Ishikawa (cell line): ENCODE measurements at regions not wholly inside any gene's neighbourhood (a gene's known extent, or its start where the extent isn't known, plus 50 kb on each side); places are given as distances from the start of the nearest gene placed in this dataset.

Source experiments
- CEBPB ChIP-seq: IDR thresholded peaks from 2 replicates; pipeline ENCODE4 v1.6.1; 2012
- CREB1 ChIP-seq: IDR thresholded peaks from 2 replicates; pipeline ENCODE4 v1.6.1; 2012; ENCODE audit warnings: low read depth
- EGR1 ChIP-seq: IDR thresholded peaks from 2 replicates; pipeline ENCODE4 v1.6.1; 2012
- EP300 ChIP-seq: IDR thresholded peaks from 2 replicates; pipeline ENCODE4 v1.6.1; 2012; ENCODE audit warnings: borderline replicate concordance
- FOXM1 ChIP-seq: IDR thresholded peaks from 2 replicates; pipeline ENCODE4 v1.6.1; 2012; ENCODE audit warnings: low read depth, borderline replicate concordance
- MAX ChIP-seq: IDR thresholded peaks from 2 replicates; pipeline ENCODE4 v1.6.1; 2012
- NFIC ChIP-seq: IDR thresholded peaks from 2 replicates; pipeline ENCODE4 v1.6.1; 2012
- RAD21 ChIP-seq: IDR thresholded peaks from 2 replicates; pipeline ENCODE4 v1.6.1; 2012; ENCODE audit warnings: low read depth
- REST ChIP-seq: IDR thresholded peaks from 2 replicates; pipeline ENCODE4 v1.6.1; 2012; ENCODE audit warnings: low read depth, mild to moderate bottlenecking
- TAF1 ChIP-seq: IDR thresholded peaks from 2 replicates; pipeline ENCODE4 v1.6.1; 2012; ENCODE audit warnings: low read depth, mild to moderate bottlenecking
- TCF12 ChIP-seq: IDR thresholded peaks from 2 replicates; pipeline ENCODE4 v1.6.1; 2012; ENCODE audit warnings: low read depth
- TEAD4 ChIP-seq: IDR thresholded peaks from 2 replicates; pipeline ENCODE4 v1.6.1; 2012
- USF1 ChIP-seq: IDR thresholded peaks from 2 replicates; pipeline ENCODE4 v1.6.1; 2012
- YY1 ChIP-seq: IDR thresholded peaks from 2 replicates; pipeline ENCODE4 v1.6.1; 2012; ENCODE audit warnings: low read depth
- ZBTB7A ChIP-seq: IDR thresholded peaks from 2 replicates; pipeline ENCODE4 v1.6.1; 2012; ENCODE audit warnings: low read depth

- TF ChIP-seq EP300: no peak
- TF ChIP-seq EGR1: no peak
- no peak for TF ChIP-seq YY1
- no peak for TF ChIP-seq USF1
- no peak for TF ChIP-seq RAD21
- no peak for TF ChIP-seq CEBPB
- TF ChIP-seq TEAD4: no peak
- no peak for TF ChIP-seq REST
- no peak for TF ChIP-seq FOXM1
- TF ChIP-seq TCF12: no peak
- TF ChIP-seq ZBTB7A: no peak
Measured at GRCh38 chr13:76463314-76463713, 422.9 kb downstream of the KCTD12 start.

GRCh38 chr13:76461999-76462398, 424.2 kb downstream of the KCTD12 start:
- TF ChIP-seq USF1 (no peak), REST (no peak), NFIC (no peak), FOXM1 (no peak), MAX (no peak), CEBPB (no peak), EP300 (no peak), TEAD4 (no peak), ZBTB7A (no peak), TAF1 (no peak), TCF12 (no peak), RAD21 (no peak), YY1 (no peak), CREB1 (no peak), EGR1 (no peak)

- TF ChIP-seq TAF1 (no peak), MAX (no peak), YY1 (no peak), FOXM1 (no peak), REST (no peak), CREB1 (no peak), TCF12 (no peak), USF1 (no peak), ZBTB7A (no peak), EGR1 (no peak), TEAD4 (no peak), RAD21 (no peak), EP300 (no peak), NFIC (no peak), CEBPB (no peak)
Measured at GRCh38 chr13:76461484-76461883, 424.7 kb downstream of the KCTD12 start.

GRCh38 chr13:76459863-76460262, 426.3 kb downstream of the KCTD12 start:
- no peak for TF ChIP-seq CREB1
- no peak for TF ChIP-seq MAX
- no peak for TF ChIP-seq TAF1
- TF ChIP-seq REST: no peak
- TF ChIP-seq YY1: no peak
- no peak for TF ChIP-seq EP300
- TF ChIP-seq TCF12: no peak
- TF ChIP-seq FOXM1: no peak
- TF ChIP-seq USF1: no peak
- TF ChIP-seq NFIC: no peak
- no peak for TF ChIP-seq ZBTB7A
- TF ChIP-seq CEBPB: no peak
- no peak for TF ChIP-seq RAD21
- TF ChIP-seq TEAD4: no peak
- no peak for TF ChIP-seq EGR1
